ENCODE measurements at regions not wholly inside any gene's neighbourhood (a gene's known extent, or its start where the extent isn't known, plus 50 kb on each side); places are given as distances from the start of the nearest gene placed in this dataset.
A peak's percentile ranks its signal among the peaks of the same experiment; 100 is the strongest.

GRCh38 chr2:12452185-12452584, 264.6 kb upstream of the TRIB2 start:
- TF ChIP-seq POLR2AphosphoS5 (IDR thresholded peaks at IDR 0.05; ENCODE audit: low read depth, low read length) = no peak
- TF ChIP-seq POLR2A (IDR thresholded peaks at IDR 0.05; ENCODE audit: low read depth, low read length) = no peak
- TF ChIP-seq TAF1 (IDR thresholded peaks at IDR 0.05; ENCODE audit: low read depth, low read length) = no peak
- peak; percentile 82 for TF ChIP-seq SPI1 (IDR thresholded peaks at IDR 0.05; ENCODE audit: low read depth, low read length)
- no peak for TF ChIP-seq POU2F2 (IDR thresholded peaks at IDR 0.05; ENCODE audit: low read depth, low read length)
- no peak for TF ChIP-seq PAX5 (IDR thresholded peaks at IDR 0.05; ENCODE audit: insufficient read depth, low read length, severe bottlenecking)
